ENCODE measurements at regions not wholly inside any gene's neighbourhood (a gene's known extent, or its start where the extent isn't known, plus 50 kb on each side); places are given as distances from the start of the nearest gene placed in this dataset.
"Not testable (repeated sequence)": the region's sequence is repeated elsewhere in the genome, so short reads cannot be mapped to it uniquely, and the experiment has no call there.

- WGBS, result 46% methylated on average over 3 of the region's 3 CpGs
- DNase-seq (ENCODE audit: low read depth in 6 of 9, low spot score in 9 of 9), result peak in 3 of 9 donors; percentile 45 to 66 (median 57)
Measured at GRCh38 chr15:59791755-59792154, 102.6 kb upstream of the BNIP2 start.

DNA sequence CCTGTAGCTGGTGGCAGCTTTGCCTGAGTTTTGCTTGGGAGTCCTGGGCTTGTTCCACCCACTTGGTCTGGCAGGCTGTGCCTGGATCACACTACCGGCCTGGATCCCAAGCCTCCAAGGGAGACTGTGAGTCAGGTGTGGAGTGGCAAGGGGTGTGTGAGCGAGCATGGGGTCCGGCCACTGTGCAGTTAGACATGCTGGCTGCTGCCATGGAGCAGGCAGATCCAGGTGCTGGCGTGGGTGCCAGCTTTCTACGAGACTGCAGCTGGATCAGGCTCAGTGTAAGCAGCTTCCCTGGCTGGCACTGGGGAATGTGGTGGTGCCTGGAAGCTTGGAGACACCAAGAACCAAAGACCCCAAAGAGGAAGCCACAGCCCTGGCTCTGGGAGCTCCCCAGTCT lies 102.0 kb upstream of the BNIP2 start:
- peak overlapping the region in 1 of 2 donors; percentile 84 for H3K27ac ChIP-seq (ENCODE audit: low read depth in 1 of 2, low read length in 1 of 2)
- no peak overlapping the region for H3K4me3 ChIP-seq (ENCODE audit: low read length in 2 of 2)
- WGBS, result 78% methylated on average over 5 of the region's 5 CpGs
- no peaks in the 10 kb centered on the region for H3K27me3 ChIP-seq (ENCODE audit: control insufficient read depth in 2 of 2, insufficient read depth in 1 of 2, low read length in 1 of 2)
- H3K4me1 ChIP-seq (ENCODE audit: control insufficient read depth in 2 of 2, insufficient read depth in 2 of 2, low read length in 2 of 2), result peaks cover 31 to 38% of the 10 kb centered on the region in 2 donors
- DNase-seq (ENCODE audit: low read depth in 6 of 9, low spot score in 9 of 9), result no peak
- peaks cover 0 to 4% of the 10 kb centered on the region in 2 donors for H3K36me3 ChIP-seq (ENCODE audit: control insufficient read depth in 2 of 2, insufficient read depth in 2 of 2, low read length in 1 of 2)
- H3K9me3 ChIP-seq (ENCODE audit: control insufficient read depth in 2 of 2, insufficient read depth in 1 of 2, low read length in 1 of 2), result peaks cover 0 to 18% of the 10 kb centered on the region in 2 donors

More at GRCh38 chr15:59791755-59792154, 102.6 kb upstream of the BNIP2 start:
- Histone ChIP-seq H3K27ac (ENCODE audit: low read depth in 1 of 2, low read length in 1 of 2) (peak overlapping the region; percentile 84 to 85), H3K4me3 (ENCODE audit: low read length in 2 of 2) (no peak overlapping the region), H3K36me3 (ENCODE audit: control insufficient read depth in 2 of 2, insufficient read depth in 2 of 2, low read length in 1 of 2) (peaks cover 0 to 4% of the 10 kb centered on the region in 2 donors), H3K9me3 (ENCODE audit: control insufficient read depth in 2 of 2, insufficient read depth in 1 of 2, low read length in 1 of 2) (peaks cover 0 to 18% of the 10 kb centered on the region in 2 donors), H3K4me1 (ENCODE audit: control insufficient read depth in 2 of 2, insufficient read depth in 2 of 2, low read length in 2 of 2) (peaks cover 31 to 38% of the 10 kb centered on the region in 2 donors), H3K27me3 (ENCODE audit: control insufficient read depth in 2 of 2, insufficient read depth in 1 of 2, low read length in 1 of 2) (no peaks in the 10 kb centered on the region)

DNA sequence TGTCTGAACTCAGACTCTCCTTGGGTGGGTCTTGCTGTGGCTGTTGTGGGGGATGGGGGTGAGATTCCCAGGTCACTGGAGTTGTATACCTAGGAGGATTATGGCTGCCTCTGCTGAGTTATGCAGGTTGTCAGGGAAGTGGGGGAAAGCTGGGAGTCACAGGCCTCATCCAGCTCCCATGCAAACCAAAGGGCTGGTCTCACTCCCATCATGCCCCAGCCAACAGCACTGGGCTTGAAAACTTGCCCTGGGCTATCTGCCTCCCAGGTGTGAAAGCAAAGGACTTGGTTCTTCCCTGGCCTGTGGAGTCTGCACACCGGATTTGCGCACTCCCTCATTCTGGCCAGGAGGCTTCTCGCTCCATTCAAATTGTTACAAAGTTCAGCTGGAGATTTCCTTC lies 97.3 kb upstream of the BNIP2 start:
- not testable (repeated sequence) for DNase-seq (ENCODE audit: low read depth in 6 of 9, low spot score in 9 of 9); H3K9me3 ChIP-seq (ENCODE audit: control insufficient read depth in 2 of 2, insufficient read depth in 1 of 2, low read length in 1 of 2); H3K27ac ChIP-seq (ENCODE audit: low read depth in 1 of 2, low read length in 1 of 2); H3K27me3 ChIP-seq (ENCODE audit: control insufficient read depth in 2 of 2, insufficient read depth in 1 of 2, low read length in 1 of 2); H3K4me3 ChIP-seq (ENCODE audit: low read length in 2 of 2); H3K36me3 ChIP-seq (ENCODE audit: control insufficient read depth in 2 of 2, insufficient read depth in 2 of 2, low read length in 1 of 2)
- 99% methylated on average over 3 of the region's 3 CpGs for WGBS
- H3K4me1 ChIP-seq (ENCODE audit: control insufficient read depth in 2 of 2, insufficient read depth in 2 of 2, low read length in 2 of 2), result peaks cover 10 to 19% of the 10 kb centered on the region in 2 donors

DNA sequence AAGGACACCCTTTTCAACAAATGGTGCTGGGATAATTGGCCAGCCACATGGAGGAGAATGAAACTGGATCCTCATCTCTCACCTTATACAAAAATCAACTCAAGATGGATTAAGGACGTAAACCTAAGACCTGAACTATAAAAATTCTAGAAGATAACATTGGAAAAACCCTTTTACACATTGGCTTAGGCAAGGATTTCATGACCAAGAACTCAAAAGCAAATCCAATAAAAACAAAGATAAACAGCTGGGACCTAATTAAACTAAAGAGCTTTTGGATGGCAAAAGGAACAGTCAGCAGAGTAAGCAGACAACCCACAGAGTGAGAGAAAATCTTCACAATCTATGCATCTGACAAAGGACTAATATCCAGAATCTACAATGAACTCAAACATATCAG lies 96.9 kb upstream of the BNIP2 start:
- not testable (repeated sequence) for H3K27ac ChIP-seq (ENCODE audit: low read depth in 1 of 2, low read length in 1 of 2); DNase-seq (ENCODE audit: low read depth in 6 of 9, low spot score in 9 of 9); H3K27me3 ChIP-seq (ENCODE audit: control insufficient read depth in 2 of 2, insufficient read depth in 1 of 2, low read length in 1 of 2); H3K9me3 ChIP-seq (ENCODE audit: control insufficient read depth in 2 of 2, insufficient read depth in 1 of 2, low read length in 1 of 2); H3K4me3 ChIP-seq (ENCODE audit: low read length in 2 of 2); H3K36me3 ChIP-seq (ENCODE audit: control insufficient read depth in 2 of 2, insufficient read depth in 2 of 2, low read length in 1 of 2)
- WGBS, result 94% methylated on average over 1 of the region's 1 CpG
- H3K4me1 ChIP-seq (ENCODE audit: control insufficient read depth in 2 of 2, insufficient read depth in 2 of 2, low read length in 2 of 2), result peaks cover 9 to 14% of the 10 kb centered on the region in 2 donors

DNA sequence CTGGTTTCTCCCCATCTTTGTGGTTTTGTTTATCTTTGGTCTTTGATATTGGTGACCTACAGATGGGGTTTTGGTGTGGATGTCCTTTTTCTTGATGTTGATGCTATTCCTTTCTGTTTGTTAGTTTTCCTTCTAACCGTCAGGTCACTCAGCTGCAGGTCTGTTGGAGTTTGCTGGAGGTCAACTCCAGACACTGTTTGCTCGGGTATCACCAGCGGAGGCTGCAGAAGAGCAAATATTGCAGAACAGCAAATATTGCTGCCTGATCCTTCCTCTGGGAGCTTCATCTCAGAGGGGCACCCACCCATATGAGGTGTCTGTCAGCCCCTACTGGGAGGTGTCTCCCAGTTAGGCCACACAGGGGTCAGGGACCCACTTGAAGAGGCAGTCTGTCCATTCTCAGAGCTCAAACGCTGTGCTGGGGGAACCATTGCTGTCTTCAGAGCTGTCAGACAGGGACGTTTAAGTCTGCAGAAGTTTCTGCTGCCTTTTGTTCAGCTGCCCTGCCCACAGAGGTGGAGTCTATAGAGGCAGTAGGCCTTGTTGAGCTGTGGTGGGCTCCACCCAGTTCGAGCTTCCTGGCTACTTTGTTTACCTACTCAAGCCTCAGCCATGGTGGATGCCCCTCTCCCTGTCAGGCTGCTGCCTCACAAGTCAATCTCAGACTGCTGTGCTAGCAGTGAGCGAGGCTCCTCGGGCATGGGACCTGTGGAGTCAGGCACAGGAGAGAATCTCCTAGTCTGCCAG lies 94.8 kb upstream of the BNIP2 start:
- 84% methylated on average over 8 of the region's 8 CpGs for WGBS
- not testable (repeated sequence) for H3K36me3 ChIP-seq (ENCODE audit: control insufficient read depth in 2 of 2, insufficient read depth in 2 of 2, low read length in 1 of 2); H3K27ac ChIP-seq (ENCODE audit: low read depth in 1 of 2, low read length in 1 of 2); H3K4me3 ChIP-seq (ENCODE audit: low read length in 2 of 2); DNase-seq (ENCODE audit: low read depth in 6 of 9, low spot score in 9 of 9); H3K27me3 ChIP-seq (ENCODE audit: control insufficient read depth in 2 of 2, insufficient read depth in 1 of 2, low read length in 1 of 2); H3K9me3 ChIP-seq (ENCODE audit: control insufficient read depth in 2 of 2, insufficient read depth in 1 of 2, low read length in 1 of 2)
- peaks cover 8 to 11% of the 10 kb centered on the region in 2 donors for H3K4me1 ChIP-seq (ENCODE audit: control insufficient read depth in 2 of 2, insufficient read depth in 2 of 2, low read length in 2 of 2)

DNA sequence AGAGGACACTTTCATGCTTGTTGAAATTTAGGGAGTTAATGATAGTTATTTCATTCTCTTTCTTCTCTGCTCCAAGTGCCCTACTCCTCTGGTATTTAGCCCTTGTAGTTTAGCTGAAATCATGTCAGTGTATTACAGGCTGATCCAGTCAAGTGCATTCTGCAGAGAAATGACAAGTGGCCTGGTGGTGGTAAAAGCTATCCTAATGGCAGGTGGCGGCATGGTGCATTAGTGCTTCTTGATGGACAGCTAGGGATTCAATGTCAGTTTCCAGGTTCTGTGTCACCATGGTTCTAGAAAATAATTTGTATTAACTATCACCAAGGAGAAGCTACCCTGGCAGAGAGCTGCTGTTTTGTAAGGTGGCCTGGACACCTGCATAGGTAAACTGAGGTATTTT lies 90.0 kb upstream of the BNIP2 start:
- WGBS, result 97% methylated on average over 1 of the region's 1 CpG
- DNase-seq (ENCODE audit: low read depth in 6 of 9, low spot score in 9 of 9), result no peak
- H3K9me3 ChIP-seq (ENCODE audit: control insufficient read depth in 2 of 2, insufficient read depth in 1 of 2, low read length in 1 of 2), result no peaks in the 10 kb centered on the region
- no peaks in the 10 kb centered on the region for H3K27me3 ChIP-seq (ENCODE audit: control insufficient read depth in 2 of 2, insufficient read depth in 1 of 2, low read length in 1 of 2)
- H3K36me3 ChIP-seq (ENCODE audit: control insufficient read depth in 2 of 2, insufficient read depth in 2 of 2, low read length in 1 of 2), result no peaks in the 10 kb centered on the region
- no peak overlapping the region for H3K4me3 ChIP-seq (ENCODE audit: low read length in 2 of 2)
- H3K4me1 ChIP-seq (ENCODE audit: control insufficient read depth in 2 of 2, insufficient read depth in 2 of 2, low read length in 2 of 2), result peaks cover 0 to under 1% of the 10 kb centered on the region in 2 donors
- H3K27ac ChIP-seq (ENCODE audit: low read depth in 1 of 2, low read length in 1 of 2), result no peak overlapping the region

DNA sequence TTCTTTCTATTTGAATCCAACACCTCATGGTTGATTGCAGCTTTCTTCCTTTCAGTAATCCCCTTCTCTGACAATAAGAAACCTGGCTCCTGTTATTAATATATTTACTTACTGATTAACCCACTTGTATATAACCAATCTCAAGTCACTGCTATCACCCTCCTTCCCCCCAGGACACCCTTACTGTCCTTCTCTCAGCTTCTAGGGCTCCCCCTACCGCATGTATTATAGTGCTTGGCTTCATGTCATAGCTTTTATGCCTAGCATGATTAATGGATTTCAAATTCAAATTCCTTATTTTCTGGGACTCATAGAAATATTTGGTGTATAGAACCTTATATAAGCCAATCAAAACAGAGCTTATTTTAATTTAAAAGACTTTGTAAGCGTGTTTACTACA lies 75.7 kb upstream of the BNIP2 start:
- 90% methylated on average over 2 of the region's 2 CpGs for WGBS
- Histone ChIP-seq H3K36me3 (ENCODE audit: control insufficient read depth in 2 of 2, insufficient read depth in 2 of 2, low read length in 1 of 2) (no peaks in the 10 kb centered on the region), H3K27me3 (ENCODE audit: control insufficient read depth in 2 of 2, insufficient read depth in 1 of 2, low read length in 1 of 2) (no peaks in the 10 kb centered on the region), H3K4me1 (ENCODE audit: control insufficient read depth in 2 of 2, insufficient read depth in 2 of 2, low read length in 2 of 2) (no peaks in the 10 kb centered on the region), H3K27ac (ENCODE audit: low read depth in 1 of 2, low read length in 1 of 2) (no peak overlapping the region), H3K4me3 (ENCODE audit: low read length in 2 of 2) (no peak overlapping the region), H3K9me3 (ENCODE audit: control insufficient read depth in 2 of 2, insufficient read depth in 1 of 2, low read length in 1 of 2) (no peaks in the 10 kb centered on the region)
- DNase-seq (ENCODE audit: low read depth in 6 of 9, low spot score in 9 of 9), result no peak

DNA sequence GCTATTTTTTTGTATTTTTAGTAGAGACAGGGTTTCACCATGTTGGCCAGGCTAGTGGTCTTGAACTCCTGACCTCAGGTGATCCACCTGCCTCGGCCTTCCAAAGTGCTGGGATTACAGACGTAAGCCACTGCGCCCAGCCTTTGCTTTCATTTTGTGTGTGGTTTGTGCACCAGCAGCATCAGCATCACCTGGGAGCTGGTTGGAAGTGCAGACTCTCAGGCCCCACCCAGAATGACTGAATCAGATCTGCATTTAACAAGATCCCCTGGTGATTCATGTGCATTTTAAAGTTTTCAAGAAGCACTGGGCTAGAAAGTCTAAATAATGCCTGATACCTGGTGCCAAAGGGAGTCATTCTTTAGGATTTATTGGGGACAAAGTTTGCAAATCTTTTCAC lies 73.4 kb upstream of the BNIP2 start:
- no peaks in the 10 kb centered on the region for H3K4me1 ChIP-seq (ENCODE audit: control insufficient read depth in 2 of 2, insufficient read depth in 2 of 2, low read length in 2 of 2)
- no peak overlapping the region for H3K27ac ChIP-seq (ENCODE audit: low read depth in 1 of 2, low read length in 1 of 2)
- H3K36me3 ChIP-seq (ENCODE audit: control insufficient read depth in 2 of 2, insufficient read depth in 2 of 2, low read length in 1 of 2), result no peaks in the 10 kb centered on the region
- no peak overlapping the region for H3K4me3 ChIP-seq (ENCODE audit: low read length in 2 of 2)
- WGBS, result 78% methylated on average over 3 of the region's 3 CpGs
- peak in 2 of 9 donors; percentile 24 to 41 for DNase-seq (ENCODE audit: low read depth in 6 of 9, low spot score in 9 of 9)
- no peaks in the 10 kb centered on the region for H3K9me3 ChIP-seq (ENCODE audit: control insufficient read depth in 2 of 2, insufficient read depth in 1 of 2, low read length in 1 of 2)
- no peaks in the 10 kb centered on the region for H3K27me3 ChIP-seq (ENCODE audit: control insufficient read depth in 2 of 2, insufficient read depth in 1 of 2, low read length in 1 of 2)

- not testable (repeated sequence) for H3K4me1 ChIP-seq (ENCODE audit: control insufficient read depth in 2 of 2, insufficient read depth in 2 of 2, low read length in 2 of 2); DNase-seq (ENCODE audit: low read depth in 6 of 9, low spot score in 9 of 9); H3K4me3 ChIP-seq (ENCODE audit: low read length in 2 of 2); H3K9me3 ChIP-seq (ENCODE audit: control insufficient read depth in 2 of 2, insufficient read depth in 1 of 2, low read length in 1 of 2); H3K36me3 ChIP-seq (ENCODE audit: control insufficient read depth in 2 of 2, insufficient read depth in 2 of 2, low read length in 1 of 2); H3K27ac ChIP-seq (ENCODE audit: low read depth in 1 of 2, low read length in 1 of 2); H3K27me3 ChIP-seq (ENCODE audit: control insufficient read depth in 2 of 2, insufficient read depth in 1 of 2, low read length in 1 of 2)
- whole genome bisulfite sequencing, result 95% methylated on average over 2 of the region's 2 CpGs
Measured at GRCh38 chr15:59760256-59760655, 71.1 kb upstream of the BNIP2 start.
